C4-2B (cell line): ENCODE measurements at regions not wholly inside any gene's neighbourhood (a gene's known extent, or its start where the extent isn't known, plus 50 kb on each side); places are given as distances from the start of the nearest gene placed in this dataset.

Source experiments
- ZFX ChIP-seq: fragments of 450-650 bp; IDR thresholded peaks from 2 replicates; pipeline ENCODE4 v1.6.1; 2017
- TF ChIP-seq, protein P1 (sequence below): fragments of 450-650 bp; conservative IDR thresholded peaks from 2 replicates; pipeline ENCODE4 v1.5.1; 2017; ENCODE audit warnings: mild to moderate bottlenecking

DNA sequence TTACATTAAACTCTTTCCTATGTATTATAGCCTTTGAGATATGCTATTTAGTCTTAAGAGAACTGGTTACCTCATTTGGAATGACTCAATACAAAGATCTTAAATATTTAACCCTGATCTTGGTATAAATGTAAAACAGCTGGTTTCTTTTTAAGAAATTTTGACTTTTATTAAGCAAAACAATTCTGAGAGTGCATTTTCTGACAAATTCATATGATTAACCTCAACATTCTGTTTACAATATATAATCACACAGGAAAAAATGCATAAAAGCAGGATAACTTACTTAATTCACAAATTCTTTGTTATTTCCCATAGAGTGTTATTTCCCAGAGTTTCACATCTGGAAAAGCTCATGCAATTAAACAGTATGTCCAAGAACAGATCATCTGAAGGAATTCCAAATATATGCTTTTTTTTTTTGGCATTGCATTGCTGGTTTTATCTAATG lies 400.4 kb upstream of the THBS1 start:
- TF ChIP-seq, protein P1, sequence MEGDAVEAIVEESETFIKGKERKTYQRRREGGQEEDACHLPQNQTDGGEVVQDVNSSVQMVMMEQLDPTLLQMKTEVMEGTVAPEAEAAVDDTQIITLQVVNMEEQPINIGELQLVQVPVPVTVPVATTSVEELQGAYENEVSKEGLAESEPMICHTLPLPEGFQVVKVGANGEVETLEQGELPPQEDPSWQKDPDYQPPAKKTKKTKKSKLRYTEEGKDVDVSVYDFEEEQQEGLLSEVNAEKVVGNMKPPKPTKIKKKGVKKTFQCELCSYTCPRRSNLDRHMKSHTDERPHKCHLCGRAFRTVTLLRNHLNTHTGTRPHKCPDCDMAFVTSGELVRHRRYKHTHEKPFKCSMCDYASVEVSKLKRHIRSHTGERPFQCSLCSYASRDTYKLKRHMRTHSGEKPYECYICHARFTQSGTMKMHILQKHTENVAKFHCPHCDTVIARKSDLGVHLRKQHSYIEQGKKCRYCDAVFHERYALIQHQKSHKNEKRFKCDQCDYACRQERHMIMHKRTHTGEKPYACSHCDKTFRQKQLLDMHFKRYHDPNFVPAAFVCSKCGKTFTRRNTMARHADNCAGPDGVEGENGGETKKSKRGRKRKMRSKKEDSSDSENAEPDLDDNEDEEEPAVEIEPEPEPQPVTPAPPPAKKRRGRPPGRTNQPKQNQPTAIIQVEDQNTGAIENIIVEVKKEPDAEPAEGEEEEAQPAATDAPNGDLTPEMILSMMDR, result no peak
- no peak for TF ChIP-seq ZFX
